ENCODE measurements at regions not wholly inside any gene's neighbourhood (a gene's known extent, or its start where the extent isn't known, plus 50 kb on each side); places are given as distances from the start of the nearest gene placed in this dataset.

DNA sequence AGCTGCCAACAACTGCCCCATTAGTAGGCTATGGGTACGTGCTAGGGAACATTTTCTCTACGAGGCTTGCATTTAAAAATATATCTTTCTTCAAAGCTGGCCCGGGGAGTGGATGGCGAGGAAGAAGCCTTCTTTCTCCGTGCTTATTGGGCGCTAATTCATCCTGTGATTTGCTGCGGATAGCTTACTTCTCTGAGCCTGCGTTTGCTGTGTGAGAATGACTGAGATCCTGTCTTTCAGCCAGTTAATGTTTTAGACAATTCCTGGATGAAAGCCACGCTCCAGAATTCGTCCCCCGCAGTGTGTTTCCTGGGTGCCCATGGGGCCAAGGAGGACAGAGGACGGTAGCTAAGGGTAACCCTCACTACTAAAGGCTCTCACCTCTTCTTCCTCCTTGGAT lies 57.8 kb upstream of the TARBP1 start:
- DNase-seq (ENCODE audit: low spot score), result no peak

- DNase-seq (ENCODE audit: low spot score), result peak; percentile 68
Measured at GRCh38 chr1:234535763-234536515, 57.0 kb upstream of the TARBP1 start.

DNA sequence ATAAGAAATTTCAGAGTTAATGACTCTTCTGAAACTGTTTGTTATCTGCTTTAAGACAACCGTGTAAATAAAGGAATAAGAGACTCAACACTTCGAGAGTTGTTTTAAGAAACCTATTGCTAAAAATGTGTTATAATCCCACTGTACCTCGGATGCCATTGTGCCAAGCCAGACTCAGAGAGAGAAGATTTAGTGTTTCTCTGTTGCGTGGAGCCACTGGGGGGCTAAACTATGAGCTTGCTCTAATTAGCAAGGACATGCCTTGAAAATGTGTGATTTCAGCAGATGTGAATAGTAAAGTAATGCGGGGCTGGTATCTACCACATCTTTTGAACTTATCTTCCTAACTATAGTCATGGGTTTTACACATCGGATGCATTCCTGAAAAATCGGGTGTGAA lies 56.2 kb upstream of the TARBP1 start:
- no peak for DNase-seq (ENCODE audit: low spot score)

GRCh38 chr1:234533975-234534876 lies 55.2 kb upstream of the TARBP1 start:
- DNase-seq (ENCODE audit: low spot score), result peak; percentile 94

DNA sequence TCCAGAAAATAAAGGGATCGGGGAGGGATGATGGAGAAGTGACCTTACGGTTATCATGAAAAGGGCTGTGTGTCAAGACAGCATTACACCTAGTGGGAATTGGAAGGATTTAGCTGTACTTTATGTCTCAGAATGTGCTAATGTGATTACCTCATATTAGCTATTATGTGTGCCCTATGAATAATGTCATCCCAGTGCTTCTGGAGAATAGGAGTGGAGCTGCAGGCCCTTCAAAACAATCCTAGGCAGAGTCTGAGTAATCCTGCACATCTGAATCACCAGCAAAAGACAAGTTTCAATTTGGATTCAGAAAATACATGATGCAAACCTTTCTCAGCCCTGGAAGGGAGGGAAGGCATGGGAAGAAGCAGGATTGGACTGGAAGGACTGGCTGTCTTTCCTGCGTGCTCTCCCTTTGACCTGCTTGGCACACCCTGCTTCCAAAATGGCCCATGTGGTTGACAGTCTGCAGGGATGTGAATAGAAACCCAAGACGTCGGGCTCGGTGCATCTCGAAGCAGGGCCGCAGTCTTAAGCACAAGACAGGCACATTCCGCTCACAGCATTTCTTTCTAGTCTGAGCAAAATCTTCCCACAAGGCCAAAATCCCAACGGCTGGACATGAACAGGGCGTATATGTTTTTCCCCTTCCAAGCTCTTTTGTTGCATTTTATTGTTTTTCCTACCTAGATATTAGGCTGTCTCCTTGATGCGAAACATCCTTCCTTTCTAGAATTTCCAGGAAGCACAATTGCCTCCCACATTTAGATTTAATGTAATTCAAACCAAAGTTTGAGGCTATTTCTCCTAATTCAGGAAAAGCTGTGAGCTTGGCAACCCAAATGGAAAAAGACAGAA lies 54.3 kb upstream of the TARBP1 start:
- peak; percentile 63 for DNase-seq (ENCODE audit: low spot score)

GRCh38 chr1:234532503-234532922 lies 53.5 kb upstream of the TARBP1 start:
- no peak for DNase-seq (ENCODE audit: low spot score)

DNA sequence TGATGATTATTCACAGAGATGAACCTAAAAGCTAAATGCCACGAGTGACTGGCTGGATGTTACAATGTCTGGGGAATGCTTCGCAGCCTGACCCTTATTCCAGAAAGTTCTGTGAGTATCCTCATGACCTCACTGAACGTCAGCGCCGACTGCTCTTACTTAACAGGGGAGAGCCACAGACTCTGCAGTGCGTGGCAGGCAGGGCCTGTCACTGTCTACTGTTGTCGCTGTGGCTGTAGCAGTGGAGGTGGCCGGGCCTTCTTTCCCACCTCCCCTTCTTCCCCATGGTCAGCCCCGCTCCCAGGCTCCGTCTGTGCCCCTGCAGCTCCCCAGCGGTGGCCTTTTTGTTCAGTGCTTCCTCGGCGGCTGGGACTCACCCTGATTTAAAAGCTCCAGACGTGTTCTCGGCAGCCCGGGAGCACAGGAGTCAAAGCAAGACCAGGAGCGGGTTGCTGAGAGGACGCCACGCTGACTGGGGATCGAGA lies 52.2 kb upstream of the TARBP1 start:
- peak; percentile 69 for DNase-seq (ENCODE audit: low spot score)

DNA sequence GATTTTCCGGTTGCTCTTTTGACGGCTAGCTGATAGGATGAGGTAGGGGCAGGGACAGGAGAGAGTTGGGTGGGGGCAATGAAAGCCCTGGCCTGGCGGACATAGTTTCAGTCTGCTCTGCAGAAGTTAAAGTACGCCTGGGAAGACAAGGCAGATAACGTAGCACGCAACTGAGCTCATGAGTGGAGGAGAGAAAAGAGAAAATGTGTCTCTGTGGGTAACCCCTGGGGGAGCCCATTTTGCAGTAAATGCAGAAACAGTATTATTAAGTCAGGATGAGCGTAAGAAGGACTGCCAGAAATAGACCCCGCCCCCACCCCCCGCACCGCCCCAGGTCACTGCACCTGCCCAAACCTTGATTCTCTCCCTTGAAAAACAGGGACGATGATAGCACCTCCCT lies 51.7 kb upstream of the TARBP1 start:
- DNase-seq (ENCODE audit: low spot score), result no peak

GRCh38 chr1:234529950-234530237 lies 50.9 kb upstream of the TARBP1 start:
- no peak for DNase-seq (ENCODE audit: low spot score)

- DNase-seq (ENCODE audit: low spot score), result no peak
Measured at GRCh38 chr1:234529095-234529949, 50.3 kb upstream of the TARBP1 start.
